ENCODE measurements at regions not wholly inside any gene's neighbourhood (a gene's known extent, or its start where the extent isn't known, plus 50 kb on each side); places are given as distances from the start of the nearest gene placed in this dataset.
"Not testable (repeated sequence)": the region's sequence is repeated elsewhere in the genome, so short reads cannot be mapped to it uniquely, and the experiment has no call there.

DNA sequence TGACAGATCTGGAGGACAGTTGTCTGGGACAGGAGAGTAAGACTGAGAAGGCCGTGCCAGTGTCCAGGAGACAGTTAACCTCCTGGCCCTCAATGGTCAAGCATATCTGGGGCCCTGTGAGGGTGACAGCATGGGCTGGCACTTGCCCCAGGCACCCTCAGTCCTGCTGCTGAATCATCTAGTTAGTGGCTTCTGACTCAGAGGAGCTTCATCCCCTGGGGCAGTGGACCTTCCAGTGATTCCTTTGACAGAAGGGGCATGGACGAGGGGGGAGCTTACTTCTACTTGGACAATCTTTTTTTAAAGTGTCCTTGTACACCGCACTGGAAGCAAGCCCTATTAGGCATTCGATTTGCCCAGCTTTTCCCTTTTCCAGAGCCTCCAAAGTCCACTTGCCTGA lies 352.7 kb upstream of the TMPRSS15 start:
- TF ChIP-seq POLR2A (IDR thresholded peaks at IDR 0.05) = not testable (repeated sequence)
- TF ChIP-seq, protein P1, sequence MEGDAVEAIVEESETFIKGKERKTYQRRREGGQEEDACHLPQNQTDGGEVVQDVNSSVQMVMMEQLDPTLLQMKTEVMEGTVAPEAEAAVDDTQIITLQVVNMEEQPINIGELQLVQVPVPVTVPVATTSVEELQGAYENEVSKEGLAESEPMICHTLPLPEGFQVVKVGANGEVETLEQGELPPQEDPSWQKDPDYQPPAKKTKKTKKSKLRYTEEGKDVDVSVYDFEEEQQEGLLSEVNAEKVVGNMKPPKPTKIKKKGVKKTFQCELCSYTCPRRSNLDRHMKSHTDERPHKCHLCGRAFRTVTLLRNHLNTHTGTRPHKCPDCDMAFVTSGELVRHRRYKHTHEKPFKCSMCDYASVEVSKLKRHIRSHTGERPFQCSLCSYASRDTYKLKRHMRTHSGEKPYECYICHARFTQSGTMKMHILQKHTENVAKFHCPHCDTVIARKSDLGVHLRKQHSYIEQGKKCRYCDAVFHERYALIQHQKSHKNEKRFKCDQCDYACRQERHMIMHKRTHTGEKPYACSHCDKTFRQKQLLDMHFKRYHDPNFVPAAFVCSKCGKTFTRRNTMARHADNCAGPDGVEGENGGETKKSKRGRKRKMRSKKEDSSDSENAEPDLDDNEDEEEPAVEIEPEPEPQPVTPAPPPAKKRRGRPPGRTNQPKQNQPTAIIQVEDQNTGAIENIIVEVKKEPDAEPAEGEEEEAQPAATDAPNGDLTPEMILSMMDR (IDR thresholded peaks at IDR 0.05 in 4 of 5, conservative IDR thresholded peaks at IDR 0.05 in 1 of 5) = not testable (repeated sequence)

All from gastrocnemius medialis (tissue), 4 donors.